AG09309 (cell line): ENCODE measurements at regions not wholly inside any gene's neighbourhood (a gene's known extent, or its start where the extent isn't known, plus 50 kb on each side); places are given as distances from the start of the nearest gene placed in this dataset.

Source experiments
- DNase-seq: peaks from one replicate; pipeline ENCODE4 v3.0.0-alpha.2; 2010; ENCODE audit warnings: low read depth
- H3K4me3 ChIP-seq: 2 replicates; pipeline ENCODE4 v1.5.1; 2011; ENCODE audit warnings: mild to moderate bottlenecking, low read depth, low read length, moderate library complexity; ENCODE audit not compliant: control insufficient read depth
- CTCF ChIP-seq: IDR thresholded peaks from 2 replicates; pipeline ENCODE4 v1.5.1; 2011; ENCODE audit warnings: mild to moderate bottlenecking, low read depth, low read length, inconsistent platforms; ENCODE audit not compliant: insufficient read depth, control insufficient read depth; ENCODE audit errors: missing control alignments

- DNase-seq, result no peak
- H3K4me3 ChIP-seq, result no peak overlapping the region
- TF ChIP-seq CTCF, result no peak
Measured at GRCh38 chr7:55624813-55625212, 52.5 kb upstream of the VOPP1 start.

- no peak overlapping the region for H3K4me3 ChIP-seq
- no peak for TF ChIP-seq CTCF
- DNase-seq, result no peak
Measured at GRCh38 chr7:55623617-55624016, 51.3 kb upstream of the VOPP1 start.

GRCh38 chr7:55622241-55622640 is 49.9 kb upstream of the VOPP1 start:
- no peak for DNase-seq
- no peak for TF ChIP-seq CTCF
- H3K4me3 ChIP-seq, result no peak overlapping the region
